Testis (tissue), 2 donors: ENCODE measurements at regions not wholly inside any gene's neighbourhood (a gene's known extent, or its start where the extent isn't known, plus 50 kb on each side); places are given as distances from the start of the nearest gene placed in this dataset.
"Not testable (repeated sequence)": the region's sequence is repeated elsewhere in the genome, so short reads cannot be mapped to it uniquely, and the experiment has no call there.

Experiments used
- POLR2A ChIP-seq: fragments of 450-650 bp; IDR thresholded peaks from one replicate; pipeline ENCODE4 v1.6.1; 2017; ENCODE audit warnings: antibody characterized with exemption, mild to moderate bottlenecking, moderate library complexity
- TF ChIP-seq, protein P1 (sequence below), 3 experiments: fragments of 450-650 bp in 2 of 3; fragments of 200-600 bp in 1 of 3; sonication (generic) in 1 of 3; IDR thresholded peaks; one replicate each; pipeline ENCODE4 v1.5.1; 2016 to 2019; ENCODE audit warnings: antibody characterized with exemption in 3 of 3, mild to moderate bottlenecking in 2 of 3, moderate library complexity in 1 of 3

DNA sequence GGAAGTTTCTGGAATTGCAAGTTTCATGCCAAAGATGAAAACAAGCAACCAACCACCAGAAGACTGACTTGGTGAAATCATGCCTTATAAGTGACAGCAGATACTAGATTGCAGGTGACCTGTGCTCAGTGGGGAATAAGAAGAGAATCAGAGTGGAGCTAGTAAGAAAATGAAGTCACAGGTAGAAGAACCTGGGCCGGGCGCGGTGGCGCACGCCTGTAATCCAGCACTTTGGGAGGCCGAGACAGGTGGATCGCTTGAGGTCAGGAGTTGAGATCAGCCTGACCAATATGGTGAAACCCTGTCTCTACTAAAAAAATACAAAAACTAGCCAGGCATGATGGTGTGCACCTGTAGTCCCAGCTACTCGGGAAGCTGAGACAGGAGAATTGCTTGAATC, 251.7 kb upstream of the PODXL start:
- TF ChIP-seq, protein P1, sequence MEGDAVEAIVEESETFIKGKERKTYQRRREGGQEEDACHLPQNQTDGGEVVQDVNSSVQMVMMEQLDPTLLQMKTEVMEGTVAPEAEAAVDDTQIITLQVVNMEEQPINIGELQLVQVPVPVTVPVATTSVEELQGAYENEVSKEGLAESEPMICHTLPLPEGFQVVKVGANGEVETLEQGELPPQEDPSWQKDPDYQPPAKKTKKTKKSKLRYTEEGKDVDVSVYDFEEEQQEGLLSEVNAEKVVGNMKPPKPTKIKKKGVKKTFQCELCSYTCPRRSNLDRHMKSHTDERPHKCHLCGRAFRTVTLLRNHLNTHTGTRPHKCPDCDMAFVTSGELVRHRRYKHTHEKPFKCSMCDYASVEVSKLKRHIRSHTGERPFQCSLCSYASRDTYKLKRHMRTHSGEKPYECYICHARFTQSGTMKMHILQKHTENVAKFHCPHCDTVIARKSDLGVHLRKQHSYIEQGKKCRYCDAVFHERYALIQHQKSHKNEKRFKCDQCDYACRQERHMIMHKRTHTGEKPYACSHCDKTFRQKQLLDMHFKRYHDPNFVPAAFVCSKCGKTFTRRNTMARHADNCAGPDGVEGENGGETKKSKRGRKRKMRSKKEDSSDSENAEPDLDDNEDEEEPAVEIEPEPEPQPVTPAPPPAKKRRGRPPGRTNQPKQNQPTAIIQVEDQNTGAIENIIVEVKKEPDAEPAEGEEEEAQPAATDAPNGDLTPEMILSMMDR (IDR thresholded peaks at IDR 0.05): not testable (repeated sequence)
- TF ChIP-seq POLR2A: not testable (repeated sequence)
